Activated CD8-positive, alpha-beta T cell treated with anti-CD3 and anti-CD28 coated beads, Interleukin-2, amount 10 ng/mL, durations not matched to agents 7 days and 5 days (primary cell): ENCODE measurements at regions not wholly inside any gene's neighbourhood (a gene's known extent, or its start where the extent isn't known, plus 50 kb on each side); places are given as distances from the start of the nearest gene placed in this dataset.
"Not testable (repeated sequence)": the region's sequence is repeated elsewhere in the genome, so short reads cannot be mapped to it uniquely, and the experiment has no call there.

Source experiments
- ATAC-seq: fragments of 150-1000 bp; cut with Tn5 transposase; one replicate; pipeline ENCODE4 v1.10.0; 2021; ENCODE audit warnings: moderate library complexity
- CTCF ChIA-PET: fragments of 350-600 bp; sonication (Branson Sonifier 250); formaldehyde crosslinking; loops from one replicate; lab custom pipeline; 2021; ENCODE audit warnings: antibody characterized with exemption; lab: Charles Lee
- POLR2A ChIA-PET: fragments of 350-600 bp; sonication (Branson Sonifier 250); formaldehyde crosslinking; loops from one replicate; lab custom pipeline; 2021; ENCODE audit warnings: antibody characterized with exemption; lab: Charles Lee
- DNase-seq: peaks from one replicate; pipeline ENCODE4 v3.0.0-alpha.2; 2020
- H3K27ac Mint-ChIP-seq: one replicate; pipeline ENCODE4 v1.8.0; 2021; ENCODE audit warnings: mild to moderate bottlenecking, mixed read lengths
- H3K27me3 Mint-ChIP-seq: one replicate; pipeline ENCODE4 v1.8.0; 2021; ENCODE audit warnings: low read depth, mixed read lengths
- H3K36me3 Mint-ChIP-seq: one replicate; pipeline ENCODE4 v1.8.0; 2021; ENCODE audit warnings: low read depth, mixed read lengths
- H3K4me1 Mint-ChIP-seq: one replicate; pipeline ENCODE4 v1.8.0; 2021; ENCODE audit warnings: low read depth, mixed read lengths
- H3K4me3 Mint-ChIP-seq: one replicate; pipeline ENCODE4 v1.8.0; 2021; ENCODE audit warnings: mild to moderate bottlenecking, mixed read lengths
- H3K9me3 Mint-ChIP-seq: one replicate; pipeline ENCODE4 v1.8.0; 2022; ENCODE audit warnings: mixed read lengths; ENCODE audit not compliant: insufficient read depth

DNA sequence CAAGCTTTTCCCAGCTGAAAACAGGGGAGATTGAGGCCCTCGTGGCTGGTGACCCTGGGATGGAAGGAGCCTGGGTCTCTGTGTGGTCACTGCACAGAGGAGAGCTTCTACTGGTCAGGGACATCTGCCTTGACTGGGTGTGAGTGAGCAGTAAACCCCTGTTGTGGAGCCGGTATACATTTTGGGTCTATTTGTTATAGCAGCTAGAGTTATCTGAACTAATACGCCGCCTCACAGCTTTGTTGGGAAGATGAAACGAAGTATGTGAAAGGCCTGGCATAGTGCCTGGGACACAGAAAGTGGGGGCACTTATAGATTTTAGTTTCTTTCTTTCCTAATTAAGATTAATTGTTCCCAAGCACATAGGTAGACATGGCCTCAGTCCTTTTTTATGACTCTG lies 72.2 kb upstream of the HPCAL1 start:
- Mint-ChIP-seq H3K9me3 (no peaks in the 10 kb centered on the region), H3K4me1 (no peaks in the 10 kb centered on the region), H3K27ac (no peak overlapping the region), H3K36me3 (no peaks in the 10 kb centered on the region), H3K27me3 (no peaks in the 10 kb centered on the region), H3K4me3 (no peak overlapping the region)
- no peak for DNase-seq
- no peak for ATAC-seq
- CTCF ChIA-PET = interaction anchor here (0.8 to 2.5 kb wide), 2 partner anchors 15 to 178 kb away, joined by 3 to 10 read pairs; no protein-coding TSS in a partner anchor
- POLR2A ChIA-PET = no interaction called here

DNA sequence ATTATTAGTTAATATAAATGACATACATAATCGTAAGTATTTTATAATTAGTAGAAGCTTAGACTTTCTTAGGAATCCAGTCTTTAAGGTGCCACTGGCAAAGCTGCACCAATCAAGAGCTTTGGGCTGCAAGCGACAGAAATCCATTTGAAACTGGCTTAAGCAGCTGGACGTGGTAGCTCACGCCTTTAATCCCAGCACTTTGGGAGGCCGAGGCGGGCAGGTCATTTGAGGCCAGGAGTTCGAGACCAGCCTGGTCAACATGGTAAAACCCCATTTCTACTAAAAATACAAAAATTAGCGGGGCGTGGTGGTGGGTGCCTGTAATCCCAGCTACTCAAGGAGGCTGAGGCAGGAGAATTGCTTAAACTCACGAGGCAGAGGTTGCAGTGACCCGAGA lies 71.8 kb upstream of the HPCAL1 start:
- H3K27ac Mint-ChIP-seq, POLR2A ChIA-PET, H3K4me3 Mint-ChIP-seq, H3K9me3 Mint-ChIP-seq, H3K4me1 Mint-ChIP-seq, H3K27me3 Mint-ChIP-seq, H3K36me3 Mint-ChIP-seq, ATAC-seq, DNase-seq: not testable (repeated sequence)
- CTCF ChIA-PET = interaction anchor here (2.5 kb wide), 1 partner anchor 177 kb away, joined by 10 read pairs; no protein-coding TSS in a partner anchor

DNA sequence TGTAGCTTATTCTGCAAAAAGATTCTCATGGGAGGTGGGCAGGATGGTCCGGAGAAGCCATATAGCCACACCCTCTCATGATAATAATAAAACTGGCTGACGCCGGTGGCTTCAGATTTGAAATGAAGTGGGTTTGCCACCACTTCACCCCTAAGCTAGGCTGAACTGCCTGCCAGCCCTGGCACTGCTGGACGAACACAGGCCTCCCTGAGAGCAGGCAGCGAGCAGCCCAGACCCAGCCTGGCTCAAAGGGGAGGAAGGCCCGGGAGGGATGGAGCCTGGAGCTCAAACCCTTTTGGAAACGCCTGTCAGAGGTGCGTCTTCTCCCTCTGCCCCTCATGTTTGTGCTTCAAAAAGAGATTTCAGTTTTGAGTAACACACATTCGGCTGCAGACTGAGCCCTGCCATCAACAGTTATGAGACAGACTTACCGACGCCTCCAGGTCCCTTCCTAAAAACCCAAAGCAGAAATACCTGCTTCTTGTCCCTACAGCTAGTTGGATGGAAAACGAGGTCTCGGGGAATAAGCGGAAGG lies 71.1 kb upstream of the HPCAL1 start:
- ChIA-PET POLR2A (no interaction called here), CTCF (interaction anchor here (2.5 kb wide), 1 partner anchor 177 kb away, joined by 10 read pairs; no protein-coding TSS in a partner anchor)
- Mint-ChIP-seq H3K27ac (no peak overlapping the region), H3K4me3 (no peak overlapping the region), H3K9me3 (no peaks in the 10 kb centered on the region), H3K27me3 (no peaks in the 10 kb centered on the region), H3K4me1 (no peaks in the 10 kb centered on the region), H3K36me3 (no peaks in the 10 kb centered on the region)
- ATAC-seq (no peak), DNase-seq (no peak)

DNA sequence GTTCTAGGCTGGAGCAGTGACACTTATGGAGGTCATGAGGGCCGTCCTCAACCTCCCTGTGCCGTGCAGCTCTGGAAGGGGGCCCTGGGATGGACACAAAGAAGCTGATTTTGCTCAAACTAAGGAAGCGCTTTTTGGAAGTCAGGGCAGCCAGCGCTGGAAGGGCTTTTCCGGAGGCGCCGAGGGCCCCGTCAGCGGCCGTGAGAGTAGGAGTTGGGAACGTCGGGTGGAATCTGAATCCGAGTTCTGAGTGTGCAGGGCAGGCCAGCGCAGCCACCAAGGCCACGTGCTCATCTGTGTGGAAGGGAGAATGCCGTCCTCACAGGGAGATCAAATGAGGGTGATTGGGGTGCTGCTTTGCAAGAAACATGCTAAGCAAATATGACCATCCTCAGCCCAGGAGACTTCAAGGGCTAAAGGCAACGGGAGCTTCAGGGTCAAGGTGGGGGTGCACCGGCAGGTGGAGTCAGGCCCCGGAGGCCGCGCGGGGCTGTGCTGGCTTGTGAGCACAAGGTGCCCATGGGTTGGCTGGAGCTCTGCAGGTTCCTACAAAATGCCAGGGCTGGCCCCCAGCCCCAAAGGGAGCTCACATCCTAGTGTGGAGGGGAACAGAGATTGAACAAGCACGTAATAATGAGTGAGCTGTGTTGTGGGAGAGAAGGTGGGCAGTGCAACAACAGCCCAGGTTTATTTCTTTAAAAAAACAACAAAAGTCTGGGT lies 70.4 kb upstream of the HPCAL1 start:
- POLR2A ChIA-PET = no interaction called here
- CTCF ChIA-PET = no interaction called here
- no peak overlapping the region for H3K27ac Mint-ChIP-seq
- DNase-seq (no peak), ATAC-seq (no peak)
- H3K4me1 Mint-ChIP-seq = no peaks in the 10 kb centered on the region
- H3K4me3 Mint-ChIP-seq = no peak overlapping the region
- no peaks in the 10 kb centered on the region for H3K36me3 Mint-ChIP-seq
- no peaks in the 10 kb centered on the region for H3K27me3 Mint-ChIP-seq
- H3K9me3 Mint-ChIP-seq = no peaks in the 10 kb centered on the region

DNA sequence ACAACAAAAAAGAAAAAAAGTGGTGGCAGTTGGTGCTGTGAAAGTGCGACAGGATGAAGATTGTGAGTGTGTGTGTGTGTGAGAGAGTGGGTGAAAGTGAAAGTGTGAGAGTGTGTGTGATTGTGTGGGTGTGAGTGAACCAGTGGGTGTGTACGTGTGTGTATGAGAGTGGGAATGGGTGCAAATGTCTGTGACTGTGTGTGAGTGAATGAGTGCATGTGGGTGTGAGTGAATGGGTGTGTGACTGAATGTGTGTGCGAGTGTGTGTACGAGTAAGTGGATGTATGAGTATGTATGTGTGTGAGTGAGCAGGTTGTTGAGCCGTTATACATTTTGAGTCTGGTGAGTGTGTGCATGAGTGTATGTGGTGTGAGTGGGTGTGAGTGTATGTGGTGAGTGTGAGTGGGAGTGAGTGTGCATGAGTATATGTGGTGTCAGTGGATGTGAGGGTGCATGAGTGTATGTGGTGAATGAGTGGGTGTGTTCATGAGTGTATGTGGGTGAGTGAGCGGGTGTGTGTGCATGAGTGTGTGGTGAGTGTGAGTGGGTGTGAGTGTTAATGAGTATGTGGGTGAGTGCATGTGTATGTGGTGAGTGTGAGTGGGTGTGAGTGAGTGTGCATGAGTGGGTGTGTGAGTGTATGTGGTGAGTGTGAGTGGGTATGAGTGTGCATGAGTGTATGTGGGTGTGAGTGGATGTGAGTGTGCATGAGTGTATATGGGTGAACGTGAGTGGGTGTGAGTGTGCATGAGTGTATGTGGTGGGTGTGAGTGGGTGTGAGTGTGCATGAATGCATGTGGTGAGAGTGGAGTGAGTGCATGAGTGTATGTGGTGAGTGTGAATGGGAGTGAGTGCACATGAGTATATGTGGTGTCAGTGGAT lies 69.3 kb upstream of the HPCAL1 start:
- no peak for ATAC-seq
- Mint-ChIP-seq H3K4me3 (no peak overlapping the region), H3K27me3 (no peaks in the 10 kb centered on the region), H3K9me3 (no peaks in the 10 kb centered on the region), H3K36me3 (no peaks in the 10 kb centered on the region), H3K27ac (no peak overlapping the region), H3K4me1 (no peaks in the 10 kb centered on the region)
- DNase-seq = no peak
- ChIA-PET CTCF (no interaction called here), POLR2A (no interaction called here)

DNA sequence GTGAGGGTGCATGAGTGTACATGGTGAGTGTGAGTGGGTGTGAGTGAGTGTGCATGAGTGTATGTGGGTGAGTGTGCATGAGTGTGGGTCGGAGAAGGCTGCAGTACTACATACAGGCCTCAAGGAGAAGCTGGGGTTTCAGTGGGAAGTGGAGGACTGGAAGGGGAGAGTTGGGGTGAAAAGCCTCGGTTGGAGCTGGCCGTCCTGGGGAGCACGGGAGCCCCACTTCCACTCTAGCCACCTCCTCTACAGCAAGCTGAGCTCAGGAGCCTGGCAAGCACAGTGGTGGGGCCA lies 68.7 kb upstream of the HPCAL1 start:
- DNase-seq (no peak), ATAC-seq (no peak)
- H3K4me1 Mint-ChIP-seq = no peaks in the 10 kb centered on the region
- CTCF ChIA-PET = no interaction called here
- H3K9me3 Mint-ChIP-seq = no peaks in the 10 kb centered on the region
- H3K36me3 Mint-ChIP-seq = no peaks in the 10 kb centered on the region
- POLR2A ChIA-PET = no interaction called here
- no peak overlapping the region for H3K4me3 Mint-ChIP-seq
- H3K27ac Mint-ChIP-seq = no peak overlapping the region
- no peaks in the 10 kb centered on the region for H3K27me3 Mint-ChIP-seq

DNA sequence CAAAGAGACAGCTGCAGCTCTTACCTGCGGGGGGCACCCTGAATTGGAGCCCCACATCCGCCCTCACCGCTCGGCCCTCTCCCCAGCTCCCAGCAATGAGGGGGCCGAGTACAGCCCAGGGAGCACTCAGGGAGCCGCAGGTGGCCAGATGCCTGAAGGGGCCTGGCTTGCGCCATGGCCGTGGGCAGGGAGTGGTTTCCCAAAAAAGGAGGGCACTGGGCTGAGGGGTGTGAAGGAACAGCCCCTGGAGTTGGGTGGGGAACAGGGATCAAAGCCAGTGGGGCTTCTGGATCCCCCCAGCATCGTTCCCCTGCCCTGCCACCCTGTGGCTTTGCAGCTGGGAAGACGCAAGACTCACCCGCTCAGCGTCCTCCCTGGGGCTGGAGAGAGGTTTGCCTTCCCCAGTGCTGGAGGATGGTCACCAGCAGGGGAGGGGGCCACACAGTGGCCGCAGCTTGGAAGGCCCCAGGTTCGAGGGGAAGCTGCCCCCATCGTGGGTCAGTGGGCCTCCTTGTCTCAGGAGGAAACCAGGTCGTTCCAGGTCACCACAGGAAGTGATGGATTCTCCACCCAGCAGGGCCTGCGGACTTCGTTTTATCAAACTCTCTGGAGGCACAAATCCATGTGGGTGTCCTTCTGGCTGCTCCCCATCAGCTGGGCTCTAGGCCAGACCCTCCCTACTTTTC lies 68.2 kb upstream of the HPCAL1 start:
- DNase-seq (no peak), ATAC-seq (no peak)
- CTCF ChIA-PET = no interaction called here
- Mint-ChIP-seq H3K27ac (no peak overlapping the region), H3K36me3 (no peaks in the 10 kb centered on the region), H3K9me3 (no peaks in the 10 kb centered on the region), H3K4me1 (no peaks in the 10 kb centered on the region), H3K27me3 (no peaks in the 10 kb centered on the region), H3K4me3 (no peak overlapping the region)
- POLR2A ChIA-PET = no interaction called here

DNA sequence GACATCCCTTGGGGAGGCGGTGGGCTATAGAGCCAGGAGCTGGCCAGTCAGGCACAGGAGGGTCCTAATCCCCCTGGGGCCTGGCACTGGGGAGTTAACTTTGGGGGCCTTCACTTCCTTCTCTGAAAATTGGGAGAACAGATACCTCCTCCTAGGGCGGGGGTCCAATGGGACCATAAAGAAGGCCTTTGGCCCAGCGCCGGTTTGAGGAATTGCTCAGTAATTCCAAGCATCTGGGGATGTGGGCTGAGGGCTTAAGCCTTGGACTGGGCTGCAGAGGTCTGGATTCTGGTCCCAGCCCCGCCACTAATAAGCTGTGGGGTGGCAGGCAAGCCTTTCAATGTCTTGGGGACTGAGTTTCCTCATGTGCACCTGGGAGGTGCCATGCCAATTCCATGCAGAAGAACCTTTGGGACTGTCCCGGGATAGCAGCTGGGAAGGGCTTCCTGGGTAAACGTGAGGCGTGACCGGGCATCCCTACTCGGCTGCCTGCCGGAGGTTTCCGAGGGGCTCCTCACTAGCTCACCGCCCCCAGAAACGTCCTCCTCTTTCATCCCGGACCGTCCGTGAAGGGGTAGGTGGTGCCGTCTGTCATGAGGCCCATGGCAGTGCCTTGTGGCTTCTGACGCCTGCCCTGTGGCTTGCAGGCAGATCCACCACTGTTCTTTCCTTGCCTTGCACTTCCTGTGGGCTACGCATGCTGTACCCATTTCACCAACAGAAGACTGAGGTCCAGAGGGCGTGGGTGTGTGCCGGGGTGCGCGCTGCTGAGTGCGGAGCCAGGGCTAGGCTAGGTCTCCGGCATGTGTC lies 67.4 kb upstream of the HPCAL1 start:
- Mint-ChIP-seq H3K27ac (no peak overlapping the region), H3K4me3 (no peak overlapping the region), H3K36me3 (no peaks in the 10 kb centered on the region), H3K4me1 (no peaks in the 10 kb centered on the region), H3K27me3 (no peaks in the 10 kb centered on the region), H3K9me3 (no peaks in the 10 kb centered on the region)
- POLR2A ChIA-PET = no interaction called here
- CTCF ChIA-PET = no interaction called here
- no peak for ATAC-seq
- no peak for DNase-seq

DNA sequence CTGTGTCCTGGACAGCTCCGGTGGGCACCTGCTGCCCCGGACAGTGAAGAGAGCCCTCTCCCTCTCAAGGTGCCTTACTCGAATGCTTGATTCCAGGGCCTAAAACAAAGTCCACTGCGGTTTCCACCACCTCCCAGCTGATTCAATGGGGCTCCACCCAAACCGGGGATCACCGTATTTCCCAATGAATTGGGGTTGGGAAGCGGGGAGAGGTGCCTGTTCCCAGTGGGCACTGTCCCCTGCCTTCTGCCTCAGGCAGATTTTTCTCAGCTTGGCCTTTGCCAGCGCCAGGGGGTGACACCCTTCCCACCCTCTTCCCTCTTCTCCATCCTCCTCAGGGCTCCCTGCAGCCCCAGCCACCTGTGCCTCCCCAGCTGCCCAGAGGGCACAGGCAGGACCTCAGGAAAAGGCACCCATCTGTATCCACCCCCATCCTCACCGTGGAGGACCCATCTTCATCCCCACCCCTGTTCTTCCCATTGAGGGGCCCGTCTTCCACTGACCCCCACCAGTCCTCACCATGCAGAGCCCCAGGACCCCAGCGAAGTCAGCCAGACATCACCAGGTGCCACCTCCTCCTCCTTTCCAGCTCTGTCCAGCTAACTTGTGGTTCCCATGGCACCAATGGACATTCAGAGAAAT lies 66.7 kb upstream of the HPCAL1 start:
- DNase-seq (no peak), ATAC-seq (no peak)
- Mint-ChIP-seq H3K4me3 (no peak overlapping the region), H3K27me3 (no peaks in the 10 kb centered on the region), H3K4me1 (no peaks in the 10 kb centered on the region), H3K9me3 (no peaks in the 10 kb centered on the region), H3K36me3 (no peaks in the 10 kb centered on the region), H3K27ac (no peak overlapping the region)
- ChIA-PET CTCF (interaction anchor here (1.1 kb wide), 1 partner anchor 174 kb away, joined by 3 read pairs; no protein-coding TSS in a partner anchor), POLR2A (no interaction called here)

DNA sequence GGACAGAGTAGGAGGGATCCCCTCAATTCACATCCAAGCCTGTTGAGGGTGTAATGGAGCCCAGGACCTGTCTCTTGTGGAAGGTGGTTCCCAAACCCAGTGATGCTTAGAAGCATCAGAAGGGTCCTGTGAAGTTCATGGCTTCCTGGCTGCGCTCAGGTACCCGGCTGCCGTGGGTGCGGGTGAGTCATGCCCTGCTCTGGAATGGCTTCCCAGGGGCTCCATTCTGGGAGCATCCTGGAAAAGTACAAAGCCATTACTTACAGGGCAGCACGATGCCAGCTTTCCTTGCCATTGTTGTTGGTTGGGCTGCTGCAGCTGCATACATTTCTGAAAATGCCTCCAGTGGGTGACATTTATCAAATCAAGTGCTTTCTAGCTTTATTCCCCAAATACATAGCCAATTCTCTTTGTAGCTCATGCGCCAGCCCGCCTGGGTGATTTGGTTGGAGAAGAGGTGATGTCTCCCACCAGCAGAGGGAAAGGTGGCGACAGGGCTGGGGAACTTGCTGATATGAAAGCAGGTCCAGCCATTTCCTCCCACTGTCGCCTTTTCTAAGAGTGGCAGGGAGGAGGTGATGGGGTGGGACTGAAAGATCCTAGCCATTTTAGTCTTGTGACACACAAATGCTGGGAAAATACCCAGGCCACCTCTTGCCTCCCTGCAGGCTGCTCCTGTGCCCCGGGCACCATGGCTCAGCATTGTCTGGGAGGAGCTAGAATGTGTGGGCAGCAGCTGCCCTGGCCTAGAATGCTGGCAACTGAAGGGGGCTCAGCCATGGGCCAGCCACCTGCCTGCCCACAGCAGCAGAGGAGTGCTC lies 65.9 kb upstream of the HPCAL1 start:
- no peak overlapping the region for H3K27ac Mint-ChIP-seq
- CTCF ChIA-PET = interaction anchor here (1.1 to 1.3 kb wide), 2 partner anchors 172 to 173 kb away, joined by 3 read pairs; no protein-coding TSS in a partner anchor
- ATAC-seq (no peak), DNase-seq (no peak)
- H3K36me3 Mint-ChIP-seq = no peaks in the 10 kb centered on the region
- no peaks in the 10 kb centered on the region for H3K4me1 Mint-ChIP-seq
- H3K4me3 Mint-ChIP-seq = no peak overlapping the region
- H3K27me3 Mint-ChIP-seq = no peaks in the 10 kb centered on the region
- POLR2A ChIA-PET = no interaction called here
- H3K9me3 Mint-ChIP-seq = no peaks in the 10 kb centered on the region
